Smooth muscle cell (in vitro differentiated cells): ENCODE measurements at regions not wholly inside any gene's neighbourhood (a gene's known extent, or its start where the extent isn't known, plus 50 kb on each side); places are given as distances from the start of the nearest gene placed in this dataset.
"Not testable (repeated sequence)": the region's sequence is repeated elsewhere in the genome, so short reads cannot be mapped to it uniquely, and the experiment has no call there.

Experiments
- DNase-seq: peaks from one replicate; lab custom pipeline; 2025; ENCODE audit not compliant: unreplicated experiment; lab: John Stamatoyannopoulos, UW
- H2AFZ ChIP-seq: fragments of 200-600 bp; sonication (generic); 2 replicates; pipeline ENCODE4 v1.6.0; 2016; ENCODE audit warnings: antibody characterized with exemption, low read depth, mild to moderate bottlenecking
- H3F3A ChIP-seq: fragments of 200-600 bp; sonication (generic); 2 replicates; pipeline ENCODE4 v1.6.0; 2017; ENCODE audit warnings: antibody characterized with exemption, low read depth
- H3K27ac ChIP-seq: fragments of 200-600 bp; sonication (generic); 2 replicates; pipeline ENCODE4 v1.5.1; 2016; ENCODE audit warnings: low read depth, mild to moderate bottlenecking
- H3K27me3 ChIP-seq: fragments of 200-600 bp; sonication (generic); 2 replicates; pipeline ENCODE4 v1.6.1; 2016; ENCODE audit warnings: low read depth, mild to moderate bottlenecking
- H3K36me3 ChIP-seq: fragments of 200-600 bp; sonication (generic); 2 replicates; pipeline ENCODE4 v1.5.1; 2016; ENCODE audit warnings: low read depth
- H3K4me1 ChIP-seq: fragments of 200-600 bp; sonication (generic); 2 replicates; pipeline ENCODE4 v1.5.1; 2016; ENCODE audit warnings: low read depth
- H3K4me2 ChIP-seq: fragments of 200-600 bp; sonication (generic); 2 replicates; pipeline ENCODE4 v1.6.0; 2016; ENCODE audit warnings: mild to moderate bottlenecking
- H3K4me3 ChIP-seq: fragments of 200-600 bp; sonication (generic); 2 replicates; pipeline ENCODE4 v1.5.1; 2016; ENCODE audit warnings: mild to moderate bottlenecking
- H3K79me2 ChIP-seq: fragments of 200-600 bp; sonication (generic); 2 replicates; pipeline ENCODE4 v1.6.0; 2016; ENCODE audit warnings: low read depth, mild to moderate bottlenecking
- H3K9ac ChIP-seq: fragments of 200-600 bp; sonication (generic); 2 replicates; pipeline ENCODE4 v1.6.0; 2016; ENCODE audit warnings: low read depth
- H3K9me3 ChIP-seq: fragments of 200-600 bp; sonication (generic); replicated peaks from 2 replicates; pipeline ENCODE4 v1.5.1; 2016; ENCODE audit warnings: low read depth
- H4K20me1 ChIP-seq: fragments of 200-600 bp; sonication (generic); 2 replicates; pipeline ENCODE4 v1.6.0; 2016; ENCODE audit warnings: low read depth
- WGBS: methylation state at CpG from one replicate; pipeline ENCODE4 v1.1.7; 2016; ENCODE audit warnings: low lambda C conversion rate; 5-methylcytosine and 5-hydroxymethylcytosine counted together
- TF ChIP-seq, protein P1 (sequence below): fragments of 200-600 bp; sonication (generic); IDR thresholded peaks from 2 replicates; pipeline ENCODE4 v1.5.1; 2017; ENCODE audit warnings: borderline replicate concordance, mild to moderate bottlenecking, antibody characterized with exemption; ENCODE audit not compliant: insufficient read depth, poor library complexity, severe bottlenecking

DNA sequence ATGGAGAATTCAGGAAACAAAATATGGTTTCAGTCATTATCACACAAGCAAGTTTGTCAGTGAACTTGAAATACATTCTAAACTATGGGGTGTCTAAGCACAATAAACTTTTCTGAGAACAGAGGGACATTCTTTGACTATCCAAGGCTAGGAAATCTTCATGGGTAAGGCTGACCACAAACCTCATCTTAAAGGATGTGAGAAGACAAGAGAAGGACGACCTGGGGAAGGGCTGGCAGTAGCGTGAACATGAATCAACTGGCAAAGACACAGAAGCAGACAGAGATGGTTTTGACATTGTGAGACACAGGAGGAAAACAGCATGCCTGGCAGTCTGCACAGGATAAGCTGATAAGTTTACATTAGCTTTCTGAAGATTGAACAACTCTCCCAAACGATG is 752.4 kb upstream of the SLC8A1 start:
- no peaks in the 10 kb centered on the region for H3K27me3 ChIP-seq
- H3K36me3 ChIP-seq, result no peaks in the 10 kb centered on the region
- DNase-seq, result no peak
- no peaks in the 10 kb centered on the region for H4K20me1 ChIP-seq
- TF ChIP-seq, protein P1, sequence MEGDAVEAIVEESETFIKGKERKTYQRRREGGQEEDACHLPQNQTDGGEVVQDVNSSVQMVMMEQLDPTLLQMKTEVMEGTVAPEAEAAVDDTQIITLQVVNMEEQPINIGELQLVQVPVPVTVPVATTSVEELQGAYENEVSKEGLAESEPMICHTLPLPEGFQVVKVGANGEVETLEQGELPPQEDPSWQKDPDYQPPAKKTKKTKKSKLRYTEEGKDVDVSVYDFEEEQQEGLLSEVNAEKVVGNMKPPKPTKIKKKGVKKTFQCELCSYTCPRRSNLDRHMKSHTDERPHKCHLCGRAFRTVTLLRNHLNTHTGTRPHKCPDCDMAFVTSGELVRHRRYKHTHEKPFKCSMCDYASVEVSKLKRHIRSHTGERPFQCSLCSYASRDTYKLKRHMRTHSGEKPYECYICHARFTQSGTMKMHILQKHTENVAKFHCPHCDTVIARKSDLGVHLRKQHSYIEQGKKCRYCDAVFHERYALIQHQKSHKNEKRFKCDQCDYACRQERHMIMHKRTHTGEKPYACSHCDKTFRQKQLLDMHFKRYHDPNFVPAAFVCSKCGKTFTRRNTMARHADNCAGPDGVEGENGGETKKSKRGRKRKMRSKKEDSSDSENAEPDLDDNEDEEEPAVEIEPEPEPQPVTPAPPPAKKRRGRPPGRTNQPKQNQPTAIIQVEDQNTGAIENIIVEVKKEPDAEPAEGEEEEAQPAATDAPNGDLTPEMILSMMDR, result no peak
- no peak overlapping the region for H3K27ac ChIP-seq
- H3K4me3 ChIP-seq, result no peak overlapping the region
- no peaks in the 10 kb centered on the region for H3K79me2 ChIP-seq
- H3K4me2 ChIP-seq, result no peak overlapping the region
- no peaks in the 10 kb centered on the region for H3K9me3 ChIP-seq
- H2AFZ ChIP-seq, result no peak overlapping the region
- no peaks in the 10 kb centered on the region for H3F3A ChIP-seq
- 60% methylated on average over 3 of the region's 3 CpGs for WGBS
- H3K9ac ChIP-seq, result no peak overlapping the region
- H3K4me1 ChIP-seq, result no peaks in the 10 kb centered on the region

DNA sequence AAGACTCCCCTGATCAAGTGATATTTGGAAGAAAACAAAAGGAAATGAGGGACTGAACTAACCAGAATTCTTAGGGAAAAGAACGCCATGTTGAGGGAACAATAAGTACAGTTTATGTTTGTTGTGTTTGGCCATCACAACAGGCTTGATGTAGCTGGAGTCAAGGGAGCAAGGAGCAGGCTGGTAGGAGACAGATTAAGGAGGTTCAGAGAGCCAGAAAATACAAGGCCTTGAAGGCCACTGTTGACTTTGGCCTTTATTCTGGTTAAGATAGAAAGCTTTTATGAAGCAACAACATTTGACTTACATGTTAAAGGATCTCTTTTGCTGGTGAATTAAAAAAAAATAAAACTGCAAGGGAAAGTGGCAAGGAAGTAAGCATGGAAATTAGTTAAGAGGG is 754.1 kb upstream of the SLC8A1 start:
- Histone ChIP-seq H2AFZ (no peak overlapping the region), H3K4me1 (no peaks in the 10 kb centered on the region), H3K9me3 (no peaks in the 10 kb centered on the region), H3K27ac (no peak overlapping the region), H3K79me2 (no peaks in the 10 kb centered on the region), H3K36me3 (no peaks in the 10 kb centered on the region), H3F3A (no peaks in the 10 kb centered on the region), H3K9ac (no peak overlapping the region), H4K20me1 (no peaks in the 10 kb centered on the region), H3K4me3 (no peak overlapping the region), H3K4me2 (no peak overlapping the region), H3K27me3 (no peaks in the 10 kb centered on the region)
- WGBS, result 81% methylated on average over 1 of the region's 1 CpG
- no peak for DNase-seq
- TF ChIP-seq, protein P1, result no peak

DNA sequence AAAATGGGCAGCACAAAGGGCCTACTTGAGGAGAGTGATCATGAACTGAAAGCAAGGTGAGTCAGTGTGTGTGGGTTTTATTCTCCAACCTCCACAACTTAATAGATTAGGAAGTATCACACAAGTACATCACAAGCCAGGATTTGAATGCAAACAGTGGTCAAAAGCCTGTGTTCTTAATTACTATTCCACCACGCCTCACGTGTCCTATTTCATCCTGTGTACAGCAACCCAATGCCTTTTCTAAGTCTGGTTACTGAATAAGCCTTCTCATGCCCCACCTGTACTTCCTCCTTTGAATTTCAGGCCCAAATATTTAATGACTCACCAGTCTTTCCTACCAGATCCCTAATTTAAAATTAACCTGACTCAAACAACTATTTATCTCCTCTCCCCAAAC is 755.7 kb upstream of the SLC8A1 start:
- Histone ChIP-seq H3K4me1 (no peaks in the 10 kb centered on the region), H3K27me3 (no peaks in the 10 kb centered on the region), H2AFZ (no peak overlapping the region), H3K27ac (no peak overlapping the region), H3K36me3 (no peaks in the 10 kb centered on the region), H3F3A (no peaks in the 10 kb centered on the region), H4K20me1 (no peaks in the 10 kb centered on the region), H3K9ac (no peak overlapping the region), H3K79me2 (no peaks in the 10 kb centered on the region), H3K4me3 (no peak overlapping the region), H3K9me3 (no peaks in the 10 kb centered on the region), H3K4me2 (no peak overlapping the region)
- WGBS, result 90% methylated on average over 2 of the region's 2 CpGs
- TF ChIP-seq, protein P1, result no peak
- no peak for DNase-seq

DNA sequence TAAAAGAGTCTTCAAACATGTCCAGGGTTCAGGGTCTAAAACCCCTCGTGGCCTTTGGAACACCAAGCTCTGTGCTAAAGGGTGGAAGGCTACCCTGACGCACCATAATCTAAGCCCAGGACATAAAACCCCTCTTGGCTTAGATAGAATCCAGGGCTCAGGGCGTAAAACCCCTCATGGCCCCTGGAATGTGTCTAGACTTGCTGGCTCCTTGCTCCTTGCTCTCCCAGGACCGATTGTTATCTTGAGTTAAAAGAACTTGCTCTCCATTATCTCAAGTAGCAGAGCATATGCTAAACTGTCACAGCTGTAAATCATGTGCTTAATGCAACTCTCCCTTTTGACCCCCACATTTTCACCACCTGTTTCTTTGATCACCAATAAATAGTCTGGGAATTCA is 758.1 kb upstream of the SLC8A1 start:
- not testable (repeated sequence) for H3K36me3 ChIP-seq, H2AFZ ChIP-seq, H3K4me3 ChIP-seq, H3K4me1 ChIP-seq, H4K20me1 ChIP-seq, H3K4me2 ChIP-seq, H3K27ac ChIP-seq, H3F3A ChIP-seq, DNase-seq, H3K9ac ChIP-seq, H3K9me3 ChIP-seq, H3K79me2 ChIP-seq, H3K27me3 ChIP-seq
- WGBS, result 38% methylated on average over 4 of the region's 4 CpGs
